SKM-1 treated with dmso at 0.1 percent for 144 hours (cell line): ENCODE measurements at regions not wholly inside any gene's neighbourhood (a gene's known extent, or its start where the extent isn't known, plus 50 kb on each side); places are given as distances from the start of the nearest gene placed in this dataset.
"Not testable (repeated sequence)": the region's sequence is repeated elsewhere in the genome, so short reads cannot be mapped to it uniquely, and the experiment has no call there.

Experiments
- DNase-seq: peaks from one replicate; lab custom pipeline; 2025; ENCODE audit not compliant: unreplicated experiment; lab: John Stamatoyannopoulos, UW

DNA sequence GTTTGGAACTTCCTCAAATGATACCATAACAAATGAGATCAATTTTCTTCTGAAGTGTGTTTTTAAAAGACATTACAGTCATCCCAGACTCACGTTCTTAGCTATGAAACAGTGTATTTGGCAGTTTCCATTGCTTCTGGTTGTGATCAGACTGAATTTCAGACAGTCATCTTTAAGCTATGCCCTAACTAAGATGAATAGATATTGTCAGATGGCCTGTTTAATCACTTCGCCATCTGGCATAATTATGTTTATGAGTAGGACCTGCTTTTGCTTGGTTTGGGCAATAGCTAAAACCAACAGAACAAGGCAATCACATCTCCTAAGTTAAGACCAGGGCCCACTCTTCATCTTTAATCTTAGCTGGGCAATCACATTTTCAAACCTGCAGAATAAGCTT is 313.1 kb downstream of the SV2B start:
- DNase-seq, result no peak

DNA sequence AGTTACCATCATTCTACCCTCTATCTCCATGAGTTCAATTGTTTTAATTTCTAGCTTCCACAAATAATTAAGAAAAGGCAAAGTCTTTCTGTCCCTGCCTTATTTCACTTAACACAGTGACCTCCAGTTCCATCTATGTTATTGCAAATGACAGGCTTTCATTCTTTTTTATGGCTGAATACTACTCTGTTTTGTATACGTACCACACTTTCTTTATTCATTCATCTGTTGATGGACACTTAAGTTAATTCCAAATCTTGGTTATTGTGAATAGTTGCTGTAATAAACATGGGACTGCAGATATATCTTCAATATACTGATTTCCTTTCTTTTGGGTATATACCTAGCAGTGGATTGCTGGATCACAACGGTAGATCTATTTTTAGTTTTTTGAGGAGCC is 314.1 kb downstream of the SV2B start:
- no peak for DNase-seq

DNA sequence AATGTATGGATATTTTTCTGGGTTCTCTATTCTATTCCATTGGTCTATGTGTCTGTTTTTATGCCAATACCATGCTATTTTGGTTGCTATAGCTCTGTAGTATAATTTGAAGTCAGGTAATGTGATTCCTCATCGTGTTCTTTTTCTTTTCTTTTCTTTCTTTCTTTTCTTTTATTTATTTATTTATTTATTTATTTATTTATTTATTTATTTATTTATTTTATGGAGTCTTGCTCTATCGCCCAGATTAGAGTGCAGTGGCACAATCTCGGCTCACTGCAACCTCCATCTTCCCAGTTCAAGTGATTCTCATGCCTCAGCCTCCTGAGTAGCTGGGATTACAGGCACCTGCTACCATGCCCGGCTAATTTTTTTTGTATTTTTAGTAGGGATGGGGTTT is 315.2 kb downstream of the SV2B start:
- DNase-seq, result not testable (repeated sequence)

DNA sequence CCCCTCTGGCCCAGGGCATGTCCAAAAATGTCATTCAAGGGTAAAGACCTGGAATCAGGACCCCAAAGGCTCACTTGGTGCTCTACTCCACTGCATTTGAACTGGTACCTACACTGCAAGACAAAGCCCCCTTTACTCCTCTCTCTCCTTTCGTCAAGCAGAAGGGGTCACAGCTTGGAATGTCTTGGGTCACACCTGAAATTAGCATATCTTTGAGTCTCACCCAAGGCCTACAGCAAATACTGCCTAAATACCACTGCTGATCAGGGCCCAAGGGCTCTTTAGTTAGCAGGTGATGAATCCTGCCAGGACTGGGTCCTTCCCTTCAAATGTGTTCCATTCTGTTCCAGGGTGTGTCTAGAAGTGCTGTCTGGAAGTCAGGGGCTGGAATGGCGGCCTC is 320.6 kb downstream of the SV2B start:
- DNase-seq, result no peak

DNA sequence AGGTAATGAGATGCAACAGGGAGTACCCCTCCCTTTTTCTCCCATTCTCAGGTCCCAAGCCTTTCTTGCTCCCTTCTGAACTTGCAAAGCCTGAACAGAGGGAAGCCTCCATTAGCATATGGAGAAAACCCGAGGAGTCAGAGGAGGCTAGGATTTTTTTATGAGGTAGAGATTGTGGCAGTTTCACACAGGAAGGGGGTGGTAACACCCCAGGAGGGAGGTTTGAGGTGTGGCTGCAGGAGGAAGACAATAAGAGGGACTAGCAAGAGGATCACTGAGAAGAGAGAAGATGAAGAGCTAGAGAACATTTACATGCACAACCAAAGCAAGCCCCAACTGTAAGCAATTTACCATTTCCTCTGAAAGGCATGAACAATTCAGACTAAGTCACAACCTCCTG is 322.7 kb downstream of the SV2B start:
- no peak for DNase-seq

DNA sequence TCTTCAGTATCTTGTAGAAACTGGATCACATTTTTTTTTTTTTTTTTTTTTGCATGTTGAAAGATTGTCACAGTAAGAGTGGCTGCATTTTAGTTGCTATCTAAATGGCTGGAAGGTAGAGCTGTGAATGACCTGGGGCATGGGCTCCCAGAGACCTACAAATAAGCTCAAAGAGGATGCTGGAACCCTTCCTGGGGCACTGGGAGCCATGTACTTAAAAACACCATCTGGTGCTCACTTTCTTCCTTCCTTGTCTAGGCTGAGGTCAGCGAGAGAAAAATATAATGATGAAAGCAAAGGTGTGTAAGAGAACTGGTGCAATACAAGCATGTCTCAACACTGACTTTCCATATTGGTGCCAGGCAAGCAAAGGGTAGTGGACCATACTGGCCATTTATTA is 323.9 kb downstream of the SV2B start:
- no peak for DNase-seq

DNA sequence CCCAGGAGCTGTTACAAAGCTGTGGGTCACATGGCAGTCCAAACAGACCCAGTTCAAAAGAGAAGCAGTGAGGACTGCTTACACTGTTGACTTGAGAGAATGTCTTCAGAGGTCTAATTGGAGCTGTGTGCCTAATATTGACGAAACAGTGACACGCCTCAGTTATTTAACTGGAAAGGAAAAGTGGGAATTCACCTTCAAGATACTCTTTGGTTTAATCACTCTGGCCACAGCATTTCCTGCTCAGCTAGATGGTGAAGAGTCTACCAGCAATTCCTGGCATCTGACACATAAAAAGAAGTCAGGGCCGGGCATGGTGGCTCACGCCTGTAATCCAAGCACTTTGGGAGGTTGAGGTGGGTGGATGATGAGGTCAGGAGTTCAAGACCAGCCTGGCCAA is 326.4 kb downstream of the SV2B start:
- no peak for DNase-seq

DNA sequence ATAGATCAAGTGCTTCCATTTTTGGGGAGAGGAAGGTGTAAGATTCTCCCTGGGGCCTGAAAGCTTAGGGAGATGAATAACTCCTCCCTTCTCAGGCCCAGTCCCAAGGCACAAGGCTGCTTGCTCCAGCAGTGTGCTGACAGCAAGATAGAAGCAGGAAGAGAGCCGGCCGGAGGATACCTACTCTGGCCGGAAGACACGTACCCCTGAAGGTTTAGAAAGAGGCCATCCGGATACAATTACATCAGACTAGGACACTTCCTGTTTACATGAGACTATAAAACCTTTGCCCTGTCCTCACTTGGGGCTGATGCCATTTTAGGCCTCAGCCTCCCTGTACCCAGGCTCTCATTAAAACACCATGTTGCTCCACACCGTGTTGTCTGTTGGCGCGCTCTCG is 329.9 kb downstream of the SV2B start:
- DNase-seq, result no peak

DNA sequence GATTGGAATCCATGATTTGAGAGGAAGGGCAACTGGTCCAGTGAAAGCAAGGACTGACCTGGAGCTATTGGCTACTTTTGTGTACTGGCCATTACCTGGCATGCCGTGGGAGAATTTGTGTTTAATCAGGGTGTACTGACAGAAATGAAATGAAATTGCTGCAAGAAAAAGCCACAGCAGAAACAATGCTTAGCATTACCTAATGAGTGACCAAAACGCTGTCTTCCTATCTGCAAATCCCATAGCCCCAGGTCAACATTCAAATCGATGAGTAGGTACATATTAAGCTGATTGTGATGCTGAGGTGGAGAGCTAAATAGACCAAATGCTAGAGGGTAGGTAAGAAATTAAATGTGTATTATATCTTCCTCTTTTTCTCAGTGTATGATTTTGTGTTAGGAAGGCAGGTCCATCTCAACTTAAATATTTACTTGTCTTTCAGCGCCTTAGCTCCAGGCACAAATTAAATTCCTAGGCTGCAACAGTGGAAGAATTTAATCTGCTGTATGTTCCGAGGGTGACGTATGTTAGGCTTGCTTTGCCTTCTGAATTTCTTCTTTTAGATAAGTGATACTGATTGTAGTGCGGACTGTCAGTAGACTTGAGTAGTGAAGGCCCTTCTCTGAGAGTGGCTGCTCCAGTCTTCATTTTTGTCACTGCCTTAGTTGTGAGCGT is 331.1 kb downstream of the SV2B start:
- DNase-seq, result no peak

DNA sequence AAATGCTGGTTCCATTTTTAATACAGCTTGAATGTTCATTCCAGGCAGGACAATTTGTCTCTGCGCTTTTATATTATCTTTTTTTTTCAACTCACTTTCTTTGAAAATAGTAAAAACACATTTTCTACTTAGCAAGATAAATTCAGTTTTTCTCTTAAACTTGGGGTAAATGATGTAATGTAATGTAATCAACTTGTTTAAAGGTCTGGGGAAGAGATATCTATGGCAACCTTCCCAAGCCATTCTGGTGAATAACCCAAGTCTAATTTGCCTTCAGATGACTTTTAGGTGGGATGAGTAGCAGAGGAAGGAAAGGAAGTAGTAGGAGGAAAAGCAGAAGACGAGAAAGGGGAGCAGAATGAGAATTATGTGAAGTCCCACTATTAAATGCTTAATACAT is 335.1 kb downstream of the SV2B start:
- DNase-seq, result no peak

DNA sequence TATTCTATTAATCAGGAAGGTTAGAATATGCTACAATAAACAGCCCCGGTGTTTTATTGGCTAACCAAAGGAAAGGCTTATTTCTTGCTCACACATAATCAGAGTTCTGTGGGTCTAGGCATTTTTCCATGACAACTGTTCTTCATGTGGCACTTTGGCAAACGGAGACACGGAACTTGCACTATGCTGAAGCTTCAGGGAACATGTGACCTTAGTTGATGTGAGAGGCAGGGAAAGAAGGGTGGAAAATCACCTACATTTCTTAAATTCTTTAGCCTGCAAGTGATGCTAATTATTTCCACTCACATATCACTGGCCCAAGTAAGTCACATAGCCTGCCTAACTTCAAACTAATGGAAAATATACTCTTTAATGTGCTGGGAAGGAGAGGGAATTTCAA is 344.6 kb downstream of the SV2B start:
- DNase-seq, result no peak

DNA sequence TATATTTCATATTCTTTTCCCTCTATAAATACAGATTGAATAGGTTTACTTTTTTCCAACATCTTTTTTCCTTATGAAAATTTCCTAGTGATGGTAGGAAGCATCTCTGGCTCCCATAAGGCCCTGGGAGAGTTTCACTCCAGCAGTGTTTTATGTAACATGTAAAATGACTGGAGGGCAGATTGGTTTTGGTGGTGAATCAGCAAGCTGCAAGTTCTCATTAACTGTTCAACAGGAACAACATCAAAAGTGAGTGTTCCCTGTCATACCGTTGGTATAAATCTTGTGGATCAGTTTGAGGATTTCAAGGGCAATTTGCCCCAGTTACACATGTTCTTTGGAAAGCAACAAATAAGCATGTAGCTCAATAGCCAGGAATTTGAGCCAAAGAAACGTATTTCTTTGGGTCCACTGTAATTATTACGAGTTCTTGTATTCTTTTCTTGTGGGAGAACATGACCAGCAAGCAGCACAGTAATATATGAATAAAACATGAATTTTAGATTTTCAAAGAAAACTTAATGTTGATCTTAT is 345.7 kb downstream of the SV2B start:
- DNase-seq, result no peak

DNA sequence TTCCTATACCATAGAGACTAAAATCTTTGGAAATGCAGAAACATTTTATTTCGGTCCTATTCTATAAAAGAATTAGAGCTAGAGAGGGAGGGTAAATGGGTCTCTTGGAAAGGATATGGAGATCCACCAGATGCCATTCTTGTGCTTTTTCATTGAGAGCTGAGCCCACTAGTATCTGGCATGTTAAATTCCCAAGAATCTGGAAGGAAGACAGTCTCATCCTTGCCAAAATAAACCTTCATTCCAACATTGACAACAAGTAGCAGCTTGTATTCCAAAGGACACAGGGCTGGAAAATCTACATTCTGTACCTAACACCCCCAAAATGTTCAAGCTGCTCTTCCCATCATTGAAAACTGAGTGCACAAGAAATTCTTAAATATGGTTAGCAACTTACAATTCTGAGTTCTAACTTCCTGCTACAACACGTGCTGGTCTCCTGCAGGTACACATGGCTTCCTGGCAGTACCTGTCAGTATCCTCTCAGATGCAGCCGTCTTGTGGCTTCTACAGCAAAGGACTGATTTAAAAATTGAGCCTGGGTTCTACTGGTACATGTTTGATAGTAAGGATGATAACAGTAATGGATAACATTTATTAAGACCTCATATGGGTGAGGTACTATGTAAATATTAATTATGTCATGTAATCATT is 348.1 kb downstream of the SV2B start:
- DNase-seq, result no peak

DNA sequence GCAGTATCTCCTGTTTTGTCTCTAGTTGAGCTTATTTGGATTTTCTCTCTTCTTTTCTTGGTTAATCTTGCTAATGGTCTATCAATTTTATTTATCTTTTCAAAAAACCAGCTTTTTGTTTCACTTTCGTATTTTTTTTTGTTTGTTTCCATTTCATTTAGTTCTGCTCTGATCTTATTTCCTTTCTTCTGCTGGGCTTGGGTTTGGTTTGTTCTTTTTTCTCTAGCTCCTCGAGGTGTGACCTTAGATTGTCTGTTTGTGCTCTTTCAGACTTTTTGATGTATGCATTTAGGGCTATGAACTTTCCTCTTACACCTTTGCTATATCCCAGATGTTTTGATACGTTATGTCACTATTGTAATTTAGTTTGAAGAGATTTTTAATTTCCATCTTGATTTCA is 353.3 kb downstream of the SV2B start:
- not testable (repeated sequence) for DNase-seq

DNA sequence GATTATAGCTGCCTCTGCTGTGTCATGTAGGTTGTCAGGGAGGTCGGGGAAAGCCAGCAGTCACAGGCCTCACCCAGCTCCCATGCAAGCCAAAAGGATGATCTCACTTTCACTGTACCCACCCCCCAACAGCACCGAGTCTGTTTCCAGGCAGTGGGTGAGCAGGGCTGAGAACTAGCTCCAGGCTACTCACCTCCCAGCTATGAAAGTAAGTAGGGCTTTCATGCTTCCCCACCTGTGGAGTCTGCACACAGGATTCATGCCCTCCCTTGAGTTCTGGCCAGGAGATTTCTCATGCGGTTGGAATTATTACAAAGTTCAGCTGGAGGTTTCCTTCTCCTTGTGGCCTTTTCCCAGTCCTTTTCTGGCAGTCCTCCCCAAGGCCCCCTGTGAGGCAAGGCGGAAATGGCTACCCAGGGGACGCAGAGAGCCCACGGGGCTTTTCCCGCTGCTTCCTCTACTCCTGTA is 356.2 kb downstream of the SV2B start:
- no peak for DNase-seq

DNA sequence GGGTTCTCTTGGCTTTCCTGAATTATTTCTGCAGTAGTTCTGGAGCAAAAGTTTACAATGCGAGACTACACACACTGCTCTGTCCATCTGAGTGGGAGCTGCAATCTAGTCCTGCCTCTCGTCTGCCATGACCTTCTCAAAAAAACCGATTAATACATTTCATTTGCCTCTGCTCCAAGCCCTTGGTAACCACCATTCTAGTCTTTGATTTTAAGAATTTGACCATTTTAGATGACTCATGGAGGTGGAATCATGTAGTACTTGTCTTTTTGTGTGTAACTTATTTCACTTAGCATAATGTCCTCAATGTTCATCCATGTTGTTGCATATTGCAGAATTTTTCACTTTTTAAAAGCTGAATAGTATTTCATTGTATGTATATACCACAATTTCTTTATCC is 356.9 kb downstream of the SV2B start:
- no peak for DNase-seq

DNA sequence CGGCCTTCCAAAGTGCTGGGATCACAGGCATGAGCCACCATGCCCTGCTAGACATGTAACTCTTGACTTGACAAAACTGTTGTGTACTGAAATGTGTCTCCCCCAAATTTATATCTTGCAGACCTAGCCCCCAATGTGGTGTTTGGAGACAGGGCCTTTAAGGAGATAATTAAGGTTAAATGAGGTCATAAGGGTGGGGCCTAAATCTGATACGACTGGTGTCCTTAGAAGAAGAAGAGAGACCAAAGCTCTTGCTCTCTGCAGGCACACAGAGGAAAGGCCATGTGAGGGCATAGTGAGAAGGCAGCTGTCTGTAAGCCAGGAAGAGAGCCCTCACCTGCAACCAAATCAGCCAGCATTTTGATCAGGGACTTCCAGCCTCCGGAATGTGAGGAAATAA is 361.3 kb downstream of the SV2B start:
- no peak for DNase-seq

DNA sequence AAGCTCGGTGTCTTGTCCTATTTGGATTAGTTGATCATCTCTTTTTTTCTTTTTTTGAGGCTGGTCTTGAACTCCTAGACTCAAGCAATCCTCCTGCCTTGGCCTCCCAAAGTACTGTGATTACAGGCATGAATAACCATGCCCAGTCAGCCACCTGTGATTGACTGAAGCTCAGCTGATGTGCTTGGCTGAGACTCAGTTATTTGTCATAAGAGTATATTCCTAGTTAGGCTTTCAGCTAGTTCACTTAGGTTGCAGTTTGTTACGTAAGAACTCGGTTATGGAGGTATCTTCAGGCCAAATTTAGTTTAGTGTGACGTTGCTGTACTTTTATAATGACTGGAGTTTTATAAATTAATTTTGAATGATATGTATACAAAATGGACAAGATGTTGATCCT is 365.0 kb downstream of the SV2B start:
- no peak for DNase-seq

DNA sequence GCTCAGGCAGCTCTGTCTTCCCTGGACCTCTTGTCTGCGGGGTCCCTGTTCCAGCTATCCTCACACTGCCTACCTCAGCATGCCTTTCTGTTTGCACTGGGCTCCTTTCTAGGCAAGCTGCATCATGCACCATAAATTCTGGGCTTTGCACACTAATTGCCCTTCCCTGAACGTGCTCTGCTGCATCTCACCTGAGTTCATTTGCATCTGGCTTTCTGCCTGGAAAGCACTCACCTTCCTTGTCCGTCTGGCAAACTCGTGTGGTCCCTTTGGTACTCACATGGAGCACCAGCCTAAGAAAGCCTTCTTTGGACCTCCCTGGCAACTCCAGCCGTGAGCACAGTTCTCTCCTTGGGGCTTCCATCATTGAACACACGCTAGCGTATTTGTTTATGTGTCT is 365.6 kb downstream of the SV2B start:
- no peak for DNase-seq

DNA sequence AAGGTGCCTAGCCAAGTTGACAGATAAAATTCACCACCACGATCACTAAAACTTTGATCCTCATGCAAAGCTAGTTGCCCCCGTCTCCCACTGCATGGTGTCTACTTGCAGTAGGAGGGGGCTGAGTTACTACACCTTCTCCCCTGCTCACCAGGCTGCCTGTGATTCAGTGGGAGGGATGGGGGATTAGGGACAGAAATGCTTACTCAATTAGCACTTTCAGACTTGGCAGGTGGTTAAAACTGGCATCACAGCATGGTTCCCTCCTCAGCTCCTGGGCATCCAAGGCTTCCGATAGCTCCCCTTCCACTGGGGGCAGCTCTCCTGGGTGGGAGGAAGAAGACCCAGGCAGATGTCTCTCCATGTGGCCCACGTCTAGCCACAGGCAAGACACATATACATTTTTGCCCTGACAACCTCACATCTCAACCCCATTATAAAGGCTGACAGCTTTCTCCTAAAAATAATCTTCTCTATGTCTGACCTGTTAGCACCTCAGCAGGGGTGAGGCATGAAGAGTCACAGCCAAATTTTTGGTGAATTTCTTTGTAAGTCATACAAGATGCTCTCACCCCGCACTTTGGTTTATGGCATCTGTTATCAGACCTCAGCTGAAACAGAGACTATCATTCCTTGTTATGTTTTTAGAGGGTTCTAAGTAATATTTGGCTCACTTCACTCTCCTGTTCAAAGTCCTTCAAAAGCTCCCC is 369.0 kb downstream of the SV2B start:
- no peak for DNase-seq

DNA sequence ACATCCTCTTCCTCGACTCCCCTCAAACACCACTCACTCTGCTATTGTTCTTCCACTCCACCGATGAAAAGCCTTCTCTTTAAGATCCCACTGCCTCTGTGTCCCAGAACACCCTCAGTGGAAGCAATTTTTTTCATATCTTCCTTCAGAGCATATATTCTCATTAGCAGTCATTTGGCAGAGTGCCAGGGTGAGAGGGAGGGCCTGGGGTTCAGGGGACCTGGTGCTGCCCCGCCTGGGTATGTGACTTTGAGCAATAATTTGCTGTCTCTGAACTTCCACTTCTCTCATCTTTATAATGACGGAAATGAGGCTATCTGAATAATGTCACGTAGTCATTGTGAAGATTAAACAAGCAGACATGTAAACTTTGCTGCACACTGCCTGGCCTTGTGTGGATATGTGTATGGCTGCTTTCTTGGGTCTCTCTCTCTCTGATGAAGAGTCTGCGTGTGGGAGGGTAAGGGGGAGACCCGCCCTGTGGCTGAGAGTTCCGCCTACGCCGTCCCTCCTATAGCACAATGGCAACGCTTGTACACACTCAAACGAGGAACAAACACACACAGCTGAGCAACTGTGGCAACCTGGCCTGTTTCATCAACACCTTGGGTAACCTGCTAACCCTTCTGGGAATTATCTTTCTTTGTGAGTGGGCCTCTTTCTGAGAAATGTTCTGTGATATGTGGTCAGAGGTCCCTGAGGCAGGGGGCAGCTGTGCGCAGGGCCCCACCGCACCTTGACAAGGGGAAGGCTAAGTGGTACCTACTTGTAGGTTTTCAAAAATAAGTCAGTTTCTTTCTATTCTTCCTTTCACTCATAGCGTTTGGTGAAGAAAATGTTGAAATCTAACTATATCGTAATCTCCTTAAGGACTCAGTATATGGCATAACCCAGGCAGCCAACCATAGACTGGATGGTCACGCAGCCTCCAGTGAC is 369.8 kb downstream of the SV2B start:
- DNase-seq, result no peak
